Pulmonary artery endothelial cell (primary cell): ENCODE measurements at regions not wholly inside any gene's neighbourhood (a gene's known extent, or its start where the extent isn't known, plus 50 kb on each side); places are given as distances from the start of the nearest gene placed in this dataset.
"Not testable (repeated sequence)": the region's sequence is repeated elsewhere in the genome, so short reads cannot be mapped to it uniquely, and the experiment has no call there.

ENCODE experiments used
- DNase-seq: peaks from one replicate; pipeline ENCODE4 v3.0.0-alpha.2; 2011; ENCODE audit warnings: low read depth, low spot score

- DNase-seq, result no peak
Measured at GRCh38 chrX:150051096-150051495, 112.8 kb upstream of the EOLA2 start.

GRCh38 chrX:150052226-150052625 is 113.9 kb upstream of the EOLA2 start:
- DNase-seq, result no peak

GRCh38 chrX:150058728-150059127 is 120.4 kb upstream of the EOLA2 start:
- no peak for DNase-seq

GRCh38 chrX:150060406-150060805 is 122.1 kb upstream of the EOLA2 start:
- DNase-seq, result no peak

GRCh38 chrX:150062292-150063137 is 124.2 kb upstream of the EOLA2 start:
- DNase-seq, result no peak

GRCh38 chrX:150063138-150063518 is 124.8 kb upstream of the EOLA2 start:
- no peak for DNase-seq

- no peak for DNase-seq
Measured at GRCh38 chrX:150063674-150064073, 125.4 kb upstream of the EOLA2 start.

- DNase-seq, result no peak
Measured at GRCh38 chrX:150074175-150074574, 135.9 kb upstream of the EOLA2 start.

GRCh38 chrX:150080497-150080896 is 142.2 kb upstream of the EOLA2 start:
- DNase-seq, result no peak

GRCh38 chrX:150081076-150081475 is 142.8 kb upstream of the EOLA2 start:
- DNase-seq, result no peak

GRCh38 chrX:150084496-150085229 is 146.4 kb upstream of the EOLA2 start:
- peak; percentile 55 for DNase-seq

- DNase-seq, result peak; percentile 30
Measured at GRCh38 chrX:150085881-150086280, 147.6 kb upstream of the EOLA2 start.

- no peak for DNase-seq
Measured at GRCh38 chrX:150086371-150086770, 148.1 kb upstream of the EOLA2 start.

GRCh38 chrX:150087612-150088011 is 149.3 kb upstream of the EOLA2 start:
- no peak for DNase-seq

- no peak for DNase-seq
Measured at GRCh38 chrX:150088042-150088441, 149.8 kb upstream of the EOLA2 start.

- no peak for DNase-seq
Measured at GRCh38 chrX:150088766-150089518, 150.7 kb upstream of the EOLA2 start.

- not testable (repeated sequence) for DNase-seq
Measured at GRCh38 chrX:150091300-150091699, 153.0 kb upstream of the EOLA2 start.

GRCh38 chrX:150092549-150092948 is 154.3 kb upstream of the EOLA2 start:
- no peak for DNase-seq

GRCh38 chrX:150094375-150094774 is 156.1 kb upstream of the EOLA2 start:
- no peak for DNase-seq

GRCh38 chrX:150094996-150095395 is 156.7 kb upstream of the EOLA2 start:
- no peak for DNase-seq

- DNase-seq, result no peak
Measured at GRCh38 chrX:150099316-150099715, 161.0 kb upstream of the EOLA2 start.

GRCh38 chrX:150100261-150100660 is 162.0 kb upstream of the EOLA2 start:
- no peak for DNase-seq
